Activated CD8-positive, alpha-beta T cell treated with anti-CD3 and anti-CD28 coated beads for 36 hours (primary cell): ENCODE measurements at regions not wholly inside any gene's neighbourhood (a gene's known extent, or its start where the extent isn't known, plus 50 kb on each side); places are given as distances from the start of the nearest gene placed in this dataset. TPM values are rescaled to one million over a fixed set of nuclear protein-coding genes. Genes with fewer than 3 reads are reported as not detected.

Experiments
- microRNA-seq: library from miRNA; unstranded; fragments of <30 nt; microRNA quantifications from one replicate; pipeline ENCODE4 v1.2.0, GENCODE V29; 2022; ENCODE audit warnings: borderline microRNAs expressed, borderline replicate concordance

Small RNA genes in the stretch of these regions (microRNA-seq; reads per million reads assigned to microRNA genes)
- gene MIR5701-1, result not detected
